Ishikawa (cell line): ENCODE measurements at regions not wholly inside any gene's neighbourhood (a gene's known extent, or its start where the extent isn't known, plus 50 kb on each side); places are given as distances from the start of the nearest gene placed in this dataset.

Source experiments
- CEBPB ChIP-seq: IDR thresholded peaks from 2 replicates; pipeline ENCODE4 v1.6.1; 2012
- CREB1 ChIP-seq: IDR thresholded peaks from 2 replicates; pipeline ENCODE4 v1.6.1; 2012; ENCODE audit warnings: low read depth
- EGR1 ChIP-seq: IDR thresholded peaks from 2 replicates; pipeline ENCODE4 v1.6.1; 2012
- EP300 ChIP-seq: IDR thresholded peaks from 2 replicates; pipeline ENCODE4 v1.6.1; 2012; ENCODE audit warnings: borderline replicate concordance
- MAX ChIP-seq: IDR thresholded peaks from 2 replicates; pipeline ENCODE4 v1.6.1; 2012
- NFIC ChIP-seq: IDR thresholded peaks from 2 replicates; pipeline ENCODE4 v1.6.1; 2012
- RAD21 ChIP-seq: IDR thresholded peaks from 2 replicates; pipeline ENCODE4 v1.6.1; 2012; ENCODE audit warnings: low read depth
- REST ChIP-seq: IDR thresholded peaks from 2 replicates; pipeline ENCODE4 v1.6.1; 2012; ENCODE audit warnings: low read depth, mild to moderate bottlenecking
- TAF1 ChIP-seq: IDR thresholded peaks from 2 replicates; pipeline ENCODE4 v1.6.1; 2012; ENCODE audit warnings: low read depth, mild to moderate bottlenecking
- TCF12 ChIP-seq: IDR thresholded peaks from 2 replicates; pipeline ENCODE4 v1.6.1; 2012; ENCODE audit warnings: low read depth
- USF1 ChIP-seq: IDR thresholded peaks from 2 replicates; pipeline ENCODE4 v1.6.1; 2012
- YY1 ChIP-seq: IDR thresholded peaks from 2 replicates; pipeline ENCODE4 v1.6.1; 2012; ENCODE audit warnings: low read depth

GRCh38 chr2:60157283-60157682 lies 396.2 kb downstream of the BCL11A start:
- TF ChIP-seq REST (no peak), EGR1 (no peak), USF1 (no peak), YY1 (no peak), CEBPB (no peak), TCF12 (no peak), MAX (no peak), NFIC (no peak), CREB1 (no peak), TAF1 (no peak), EP300 (no peak), RAD21 (no peak)
